ENCODE measurements at regions not wholly inside any gene's neighbourhood (a gene's known extent, or its start where the extent isn't known, plus 50 kb on each side); places are given as distances from the start of the nearest gene placed in this dataset.

GRCh38 chr13:106678646-106679418, 110.9 kb upstream of the ARGLU1 start:
- TF ChIP-seq FOS (IDR thresholded peaks at IDR 0.05; ENCODE audit: extremely low read depth, insufficient read length) (no peak), MCM3 (IDR thresholded peaks at IDR 0.05) (no peak), RAD21 (CRISPR knock-in tag; conservative IDR thresholded peaks at IDR 0.05 in 1 of 2, IDR thresholded peaks at IDR 0.05 in 1 of 2) (no peak), PHF8 (IDR thresholded peaks at IDR 0.05; ENCODE audit: borderline replicate concordance, low read length) (no peak), FOXK2 (conservative IDR thresholded peaks at IDR 0.05 in 1 of 2, IDR thresholded peaks at IDR 0.05 in 1 of 2; ENCODE audit: low read depth in 2 of 2) (no peak), POLR2A (conservative IDR thresholded peaks at IDR 0.05) (no peak), ZNF224 (CRISPR knock-in tag; IDR thresholded peaks at IDR 0.05) (no peak), RAD51 (IDR thresholded peaks at IDR 0.05; ENCODE audit: borderline replicate concordance, low read depth) (no peak), MAFF (IDR thresholded peaks at IDR 0.05; ENCODE audit: low read length) (no peak), MAZ (CRISPR knock-in tag; conservative IDR thresholded peaks at IDR 0.05 in 1 of 2, IDR thresholded peaks at IDR 0.05 in 1 of 2) (no peak), STAT5B (CRISPR knock-in tag; IDR thresholded peaks at IDR 0.05) (no peak), EP300 (IDR thresholded peaks at IDR 0.05; ENCODE audit: low read length) (no peak)
- TF ChIP-seq, protein P1, sequence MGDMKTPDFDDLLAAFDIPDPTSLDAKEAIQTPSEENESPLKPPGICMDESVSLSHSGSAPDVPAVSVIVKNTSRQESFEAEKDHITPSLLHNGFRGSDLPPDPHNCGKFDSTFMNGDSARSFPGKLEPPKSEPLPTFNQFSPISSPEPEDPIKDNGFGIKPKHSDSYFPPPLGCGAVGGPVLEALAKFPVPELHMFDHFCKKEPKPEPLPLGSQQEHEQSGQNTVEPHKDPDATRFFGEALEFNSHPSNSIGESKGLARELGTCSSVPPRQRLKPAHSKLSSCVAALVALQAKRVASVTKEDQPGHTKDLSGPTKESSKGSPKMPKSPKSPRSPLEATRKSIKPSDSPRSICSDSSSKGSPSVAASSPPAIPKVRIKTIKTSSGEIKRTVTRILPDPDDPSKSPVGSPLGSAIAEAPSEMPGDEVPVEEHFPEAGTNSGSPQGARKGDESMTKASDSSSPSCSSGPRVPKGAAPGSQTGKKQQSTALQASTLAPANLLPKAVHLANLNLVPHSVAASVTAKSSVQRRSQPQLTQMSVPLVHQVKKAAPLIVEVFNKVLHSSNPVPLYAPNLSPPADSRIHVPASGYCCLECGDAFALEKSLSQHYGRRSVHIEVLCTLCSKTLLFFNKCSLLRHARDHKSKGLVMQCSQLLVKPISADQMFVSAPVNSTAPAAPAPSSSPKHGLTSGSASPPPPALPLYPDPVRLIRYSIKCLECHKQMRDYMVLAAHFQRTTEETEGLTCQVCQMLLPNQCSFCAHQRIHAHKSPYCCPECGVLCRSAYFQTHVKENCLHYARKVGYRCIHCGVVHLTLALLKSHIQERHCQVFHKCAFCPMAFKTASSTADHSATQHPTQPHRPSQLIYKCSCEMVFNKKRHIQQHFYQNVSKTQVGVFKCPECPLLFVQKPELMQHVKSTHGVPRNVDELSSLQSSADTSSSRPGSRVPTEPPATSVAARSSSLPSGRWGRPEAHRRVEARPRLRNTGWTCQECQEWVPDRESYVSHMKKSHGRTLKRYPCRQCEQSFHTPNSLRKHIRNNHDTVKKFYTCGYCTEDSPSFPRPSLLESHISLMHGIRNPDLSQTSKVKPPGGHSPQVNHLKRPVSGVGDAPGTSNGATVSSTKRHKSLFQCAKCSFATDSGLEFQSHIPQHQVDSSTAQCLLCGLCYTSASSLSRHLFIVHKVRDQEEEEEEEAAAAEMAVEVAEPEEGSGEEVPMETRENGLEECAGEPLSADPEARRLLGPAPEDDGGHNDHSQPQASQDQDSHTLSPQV (IDR thresholded peaks at IDR 0.05) = no peak
- TF ChIP-seq, protein P2, sequence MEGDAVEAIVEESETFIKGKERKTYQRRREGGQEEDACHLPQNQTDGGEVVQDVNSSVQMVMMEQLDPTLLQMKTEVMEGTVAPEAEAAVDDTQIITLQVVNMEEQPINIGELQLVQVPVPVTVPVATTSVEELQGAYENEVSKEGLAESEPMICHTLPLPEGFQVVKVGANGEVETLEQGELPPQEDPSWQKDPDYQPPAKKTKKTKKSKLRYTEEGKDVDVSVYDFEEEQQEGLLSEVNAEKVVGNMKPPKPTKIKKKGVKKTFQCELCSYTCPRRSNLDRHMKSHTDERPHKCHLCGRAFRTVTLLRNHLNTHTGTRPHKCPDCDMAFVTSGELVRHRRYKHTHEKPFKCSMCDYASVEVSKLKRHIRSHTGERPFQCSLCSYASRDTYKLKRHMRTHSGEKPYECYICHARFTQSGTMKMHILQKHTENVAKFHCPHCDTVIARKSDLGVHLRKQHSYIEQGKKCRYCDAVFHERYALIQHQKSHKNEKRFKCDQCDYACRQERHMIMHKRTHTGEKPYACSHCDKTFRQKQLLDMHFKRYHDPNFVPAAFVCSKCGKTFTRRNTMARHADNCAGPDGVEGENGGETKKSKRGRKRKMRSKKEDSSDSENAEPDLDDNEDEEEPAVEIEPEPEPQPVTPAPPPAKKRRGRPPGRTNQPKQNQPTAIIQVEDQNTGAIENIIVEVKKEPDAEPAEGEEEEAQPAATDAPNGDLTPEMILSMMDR (IDR thresholded peaks at IDR 0.05 in 2 of 3, conservative IDR thresholded peaks at IDR 0.05 in 1 of 3; ENCODE audit: insufficient read depth in 2 of 3, low read depth in 1 of 3, low read length in 3 of 3) = no peak

Measured in K562 (cell line).